ENCODE measurements at regions not wholly inside any gene's neighbourhood (a gene's known extent, or its start where the extent isn't known, plus 50 kb on each side); places are given as distances from the start of the nearest gene placed in this dataset.

- no peak for TF ChIP-seq NFYB (CRISPR knock-in tag; conservative IDR thresholded peaks at IDR 0.05; ENCODE audit: low read depth)
- TF ChIP-seq CTCF (IDR thresholded peaks at IDR 0.05) = no peak
- TF ChIP-seq MAX (CRISPR knock-in tag; IDR thresholded peaks at IDR 0.05) = no peak
- TF ChIP-seq TP53 (CRISPR knock-in tag; IDR thresholded peaks at IDR 0.05) = no peak
- TF ChIP-seq CREM (CRISPR knock-in tag; IDR thresholded peaks at IDR 0.05) = no peak
- TF ChIP-seq PRDM15 (CRISPR knock-in tag; IDR thresholded peaks at IDR 0.05) = no peak
- no peak for TF ChIP-seq NR2C2 (CRISPR knock-in tag; IDR thresholded peaks at IDR 0.05)
- TF ChIP-seq SP1 (CRISPR knock-in tag; conservative IDR thresholded peaks at IDR 0.05) = no peak
- TF ChIP-seq ZNF416 (CRISPR knock-in tag; IDR thresholded peaks at IDR 0.05) = no peak
- TF ChIP-seq, protein P1, sequence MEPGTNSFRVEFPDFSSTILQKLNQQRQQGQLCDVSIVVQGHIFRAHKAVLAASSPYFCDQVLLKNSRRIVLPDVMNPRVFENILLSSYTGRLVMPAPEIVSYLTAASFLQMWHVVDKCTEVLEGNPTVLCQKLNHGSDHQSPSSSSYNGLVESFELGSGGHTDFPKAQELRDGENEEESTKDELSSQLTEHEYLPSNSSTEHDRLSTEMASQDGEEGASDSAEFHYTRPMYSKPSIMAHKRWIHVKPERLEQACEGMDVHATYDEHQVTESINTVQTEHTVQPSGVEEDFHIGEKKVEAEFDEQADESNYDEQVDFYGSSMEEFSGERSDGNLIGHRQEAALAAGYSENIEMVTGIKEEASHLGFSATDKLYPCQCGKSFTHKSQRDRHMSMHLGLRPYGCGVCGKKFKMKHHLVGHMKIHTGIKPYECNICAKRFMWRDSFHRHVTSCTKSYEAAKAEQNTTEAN (CRISPR knock-in tag; IDR thresholded peaks at IDR 0.05) = no peak
Measured at GRCh38 chr11:104728927-104729326, 169.3 kb downstream of the CASP12 start.
